ENCODE measurements at regions not wholly inside any gene's neighbourhood (a gene's known extent, or its start where the extent isn't known, plus 50 kb on each side); places are given as distances from the start of the nearest gene placed in this dataset.

- DNase-seq (ENCODE audit: insufficient read length) = no peak
- no peak for FAIRE-seq
- TF ChIP-seq POLR2A (IDR thresholded peaks at IDR 0.05; ENCODE audit: low read depth, low read length) (no peak), TAF1 (IDR thresholded peaks at IDR 0.05; ENCODE audit: borderline replicate concordance, low read depth, low read length) (no peak), POLR2AphosphoS5 (IDR thresholded peaks at IDR 0.05; ENCODE audit: low read depth, low read length) (no peak)
Observed at GRCh38 chr2:12325806-12326205, 390.9 kb upstream of the TRIB2 start.

GRCh38 chr2:12326449-12327190 is 390.1 kb upstream of the TRIB2 start:
- TF ChIP-seq POLR2AphosphoS5 (IDR thresholded peaks at IDR 0.05; ENCODE audit: low read depth, low read length) = no peak
- TF ChIP-seq POLR2A (IDR thresholded peaks at IDR 0.05; ENCODE audit: low read depth, low read length) = no peak
- TF ChIP-seq TAF1 (IDR thresholded peaks at IDR 0.05; ENCODE audit: borderline replicate concordance, low read depth, low read length) = no peak
- DNase-seq (ENCODE audit: insufficient read length) = no peak
- no peak for FAIRE-seq

- no peak for FAIRE-seq
- no peak for TF ChIP-seq POLR2AphosphoS5 (IDR thresholded peaks at IDR 0.05; ENCODE audit: low read depth, low read length)
- TF ChIP-seq TAF1 (IDR thresholded peaks at IDR 0.05; ENCODE audit: borderline replicate concordance, low read depth, low read length) = no peak
- TF ChIP-seq POLR2A (IDR thresholded peaks at IDR 0.05; ENCODE audit: low read depth, low read length) = no peak
- no peak for DNase-seq (ENCODE audit: insufficient read length)
Observed at GRCh38 chr2:12330916-12331315, 385.8 kb upstream of the TRIB2 start.

GRCh38 chr2:12331698-12332097 is 385.0 kb upstream of the TRIB2 start:
- DNase-seq (ENCODE audit: insufficient read length) = no peak
- TF ChIP-seq POLR2A (IDR thresholded peaks at IDR 0.05; ENCODE audit: low read depth, low read length) (no peak), POLR2AphosphoS5 (IDR thresholded peaks at IDR 0.05; ENCODE audit: low read depth, low read length) (no peak), TAF1 (IDR thresholded peaks at IDR 0.05; ENCODE audit: borderline replicate concordance, low read depth, low read length) (no peak)
- FAIRE-seq = no peak

- DNase-seq (ENCODE audit: insufficient read length) (no peak), FAIRE-seq (no peak)
- TF ChIP-seq POLR2A (IDR thresholded peaks at IDR 0.05; ENCODE audit: low read depth, low read length) (no peak), POLR2AphosphoS5 (IDR thresholded peaks at IDR 0.05; ENCODE audit: low read depth, low read length) (no peak), TAF1 (IDR thresholded peaks at IDR 0.05; ENCODE audit: borderline replicate concordance, low read depth, low read length) (no peak)
Observed at GRCh38 chr2:12333293-12333692, 383.4 kb upstream of the TRIB2 start.

GRCh38 chr2:12334412-12334966 is 382.2 kb upstream of the TRIB2 start:
- TF ChIP-seq TAF1 (IDR thresholded peaks at IDR 0.05; ENCODE audit: borderline replicate concordance, low read depth, low read length) = no peak
- TF ChIP-seq POLR2A (IDR thresholded peaks at IDR 0.05; ENCODE audit: low read depth, low read length) = no peak
- no peak for TF ChIP-seq POLR2AphosphoS5 (IDR thresholded peaks at IDR 0.05; ENCODE audit: low read depth, low read length)
- DNase-seq (ENCODE audit: insufficient read length) (no peak), FAIRE-seq (no peak)

- TF ChIP-seq TAF1 (IDR thresholded peaks at IDR 0.05; ENCODE audit: borderline replicate concordance, low read depth, low read length) = no peak
- TF ChIP-seq POLR2A (IDR thresholded peaks at IDR 0.05; ENCODE audit: low read depth, low read length) = no peak
- TF ChIP-seq POLR2AphosphoS5 (IDR thresholded peaks at IDR 0.05; ENCODE audit: low read depth, low read length) = no peak
- DNase-seq (ENCODE audit: insufficient read length) = no peak
- no peak for FAIRE-seq
Observed at GRCh38 chr2:12335131-12335530, 381.6 kb upstream of the TRIB2 start.

GRCh38 chr2:12335995-12336394 is 380.7 kb upstream of the TRIB2 start:
- TF ChIP-seq POLR2AphosphoS5 (IDR thresholded peaks at IDR 0.05; ENCODE audit: low read depth, low read length) (no peak), TAF1 (IDR thresholded peaks at IDR 0.05; ENCODE audit: borderline replicate concordance, low read depth, low read length) (no peak), POLR2A (IDR thresholded peaks at IDR 0.05; ENCODE audit: low read depth, low read length) (no peak)
- DNase-seq (ENCODE audit: insufficient read length) = no peak
- FAIRE-seq = no peak

- DNase-seq (ENCODE audit: insufficient read length) (no peak), FAIRE-seq (no peak)
- TF ChIP-seq POLR2AphosphoS5 (IDR thresholded peaks at IDR 0.05; ENCODE audit: low read depth, low read length) = no peak
- TF ChIP-seq TAF1 (IDR thresholded peaks at IDR 0.05; ENCODE audit: borderline replicate concordance, low read depth, low read length) = no peak
- no peak for TF ChIP-seq POLR2A (IDR thresholded peaks at IDR 0.05; ENCODE audit: low read depth, low read length)
Observed at GRCh38 chr2:12338946-12339697, 377.6 kb upstream of the TRIB2 start.

GRCh38 chr2:12340164-12340563 is 376.6 kb upstream of the TRIB2 start:
- DNase-seq (ENCODE audit: insufficient read length) (no peak), FAIRE-seq (no peak)
- TF ChIP-seq TAF1 (IDR thresholded peaks at IDR 0.05; ENCODE audit: borderline replicate concordance, low read depth, low read length) = no peak
- no peak for TF ChIP-seq POLR2A (IDR thresholded peaks at IDR 0.05; ENCODE audit: low read depth, low read length)
- TF ChIP-seq POLR2AphosphoS5 (IDR thresholded peaks at IDR 0.05; ENCODE audit: low read depth, low read length) = no peak

- TF ChIP-seq TAF1 (IDR thresholded peaks at IDR 0.05; ENCODE audit: borderline replicate concordance, low read depth, low read length) = no peak
- TF ChIP-seq POLR2AphosphoS5 (IDR thresholded peaks at IDR 0.05; ENCODE audit: low read depth, low read length) = no peak
- no peak for TF ChIP-seq POLR2A (IDR thresholded peaks at IDR 0.05; ENCODE audit: low read depth, low read length)
- DNase-seq (ENCODE audit: insufficient read length) (no peak), FAIRE-seq (no peak)
Observed at GRCh38 chr2:12341215-12341614, 375.5 kb upstream of the TRIB2 start.
